HG03558 (cell line): ENCODE measurements at regions not wholly inside any gene's neighbourhood (a gene's known extent, or its start where the extent isn't known, plus 50 kb on each side); places are given as distances from the start of the nearest gene placed in this dataset.
"Not testable (repeated sequence)": the region's sequence is repeated elsewhere in the genome, so short reads cannot be mapped to it uniquely, and the experiment has no call there.

Source experiments
- ATAC-seq: cut with Tn5 transposase; IDR thresholded peaks from one replicate; pipeline ENCODE4 v1.9.1; 2021; ENCODE audit warnings: moderate number of reproducible peaks; ENCODE audit not compliant: unreplicated experiment; ENCODE audit errors: extremely low read depth

DNA sequence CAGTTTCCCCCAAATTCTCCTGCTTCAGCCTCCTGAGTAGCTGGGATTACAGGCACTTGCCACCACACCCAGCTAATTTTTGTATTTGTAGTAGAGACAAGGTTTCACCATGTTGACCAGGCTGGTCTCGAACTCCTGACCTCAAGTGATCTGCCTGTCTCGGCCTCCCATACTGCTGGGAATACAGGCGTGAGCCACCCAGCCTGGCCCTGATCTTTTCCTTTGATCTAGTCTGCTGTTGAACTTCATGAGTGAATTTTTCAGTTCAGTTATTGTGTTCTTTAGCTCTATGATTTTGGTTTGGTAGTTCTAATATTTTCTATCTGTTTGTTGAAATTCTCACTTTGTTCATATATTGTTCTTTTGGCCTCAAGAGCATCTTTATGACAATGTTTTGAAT is 83.4 kb upstream of the RAP2C start:
- not testable (repeated sequence) for ATAC-seq

DNA sequence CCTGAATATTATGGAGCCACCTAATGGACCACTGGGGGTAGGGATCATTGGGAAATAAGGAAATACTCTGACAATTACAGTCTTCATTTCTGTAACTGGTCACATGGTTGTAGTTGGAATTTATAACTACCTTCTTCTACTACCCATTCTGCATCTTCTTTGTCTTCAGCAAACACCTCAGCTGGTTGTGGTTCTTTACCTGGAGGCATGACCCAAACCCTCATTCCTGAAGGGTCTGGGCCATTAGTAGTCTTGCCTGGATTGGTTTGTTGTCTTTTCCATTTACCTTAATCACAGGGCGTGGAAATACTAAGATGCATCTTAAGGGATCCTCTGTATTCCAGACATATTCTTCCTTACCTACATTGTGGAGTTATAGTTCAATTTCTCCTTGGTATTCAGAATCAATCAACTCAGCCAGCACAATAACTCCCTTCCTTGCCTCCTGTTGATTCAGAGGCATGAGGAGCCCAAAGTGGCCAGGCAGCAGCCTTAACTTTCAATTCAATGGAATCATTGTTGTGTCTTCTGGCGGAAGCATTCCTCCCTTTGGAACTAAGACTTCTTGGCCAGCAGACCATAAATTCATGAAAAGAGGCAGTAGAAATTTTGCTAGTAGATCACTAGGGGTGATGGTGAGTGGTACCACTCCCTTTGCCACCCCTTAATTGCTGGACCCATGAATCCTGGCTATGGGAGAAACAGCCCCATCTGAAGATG is 75.7 kb upstream of the RAP2C start:
- ATAC-seq = no peak

DNA sequence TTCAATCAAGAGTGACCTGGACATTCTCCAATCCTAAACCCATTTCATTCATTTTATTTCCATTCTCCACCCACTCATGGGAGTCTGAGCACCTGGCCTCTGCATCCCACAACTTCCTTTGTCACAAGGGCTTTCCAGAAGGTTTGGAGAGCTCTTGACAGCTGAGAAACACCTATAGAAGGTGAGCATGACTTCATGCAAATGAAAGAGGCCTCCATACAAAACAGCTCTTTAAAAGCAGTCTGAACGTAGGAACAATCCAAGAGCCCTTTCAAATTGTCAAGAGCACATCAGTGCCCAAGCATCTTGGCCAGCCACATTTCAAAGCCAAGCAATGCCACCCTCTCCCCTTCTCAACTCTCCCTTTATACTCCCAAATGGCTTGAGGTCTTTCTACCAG is 74.9 kb upstream of the RAP2C start:
- ATAC-seq = no peak

DNA sequence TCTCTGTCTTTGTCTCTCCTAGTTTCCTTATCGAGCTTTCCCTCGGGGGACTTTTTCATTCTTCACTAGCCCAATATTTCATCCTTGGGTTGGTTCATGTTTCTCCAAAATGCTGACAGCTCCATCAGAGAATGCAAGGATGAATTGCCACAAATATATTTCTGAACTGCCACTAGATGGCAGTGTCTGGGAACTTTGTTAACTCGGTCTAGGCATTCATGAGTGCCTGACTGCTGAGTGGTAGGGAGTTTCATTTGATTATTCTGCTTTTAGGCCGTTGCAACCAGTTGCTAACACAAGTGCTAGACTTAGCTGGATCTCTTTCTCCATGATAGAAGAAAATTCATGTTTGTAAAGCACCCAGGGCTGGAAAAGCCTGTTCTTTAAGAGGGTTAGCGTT is 73.5 kb upstream of the RAP2C start:
- peak; percentile 43 for ATAC-seq

DNA sequence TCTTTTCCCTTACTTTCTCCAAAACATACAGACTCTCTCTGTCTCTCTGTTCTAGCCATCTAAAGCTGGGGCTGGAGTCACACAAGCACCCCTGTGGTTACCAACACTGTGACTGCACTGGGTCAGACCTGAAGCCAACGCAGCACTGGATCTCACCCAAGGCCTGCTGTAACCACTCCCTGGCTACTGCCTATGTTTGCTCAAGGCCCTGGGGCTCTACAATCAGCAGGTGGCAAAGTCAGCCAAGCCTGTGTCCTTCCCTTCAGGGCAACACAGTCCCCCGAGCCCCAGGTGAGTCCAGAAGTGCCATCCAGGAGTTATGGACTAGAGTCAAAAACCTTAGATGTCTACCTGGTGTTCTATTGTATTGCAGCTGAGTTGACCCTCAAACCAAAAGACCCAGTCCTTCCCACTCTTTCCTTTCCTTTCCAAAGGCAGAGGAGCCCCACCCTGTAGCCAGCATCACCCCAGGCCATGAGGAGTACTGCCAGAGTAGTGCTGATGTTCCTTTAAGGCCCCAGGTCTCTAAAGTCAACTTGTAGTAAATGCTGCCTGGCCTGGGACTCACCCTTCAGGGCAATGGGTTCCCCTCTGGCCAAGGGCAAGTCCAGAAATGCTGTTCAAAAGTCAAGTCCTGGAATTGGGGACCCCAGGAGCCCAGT is 58.8 kb upstream of the RAP2C start:
- no peak for ATAC-seq

DNA sequence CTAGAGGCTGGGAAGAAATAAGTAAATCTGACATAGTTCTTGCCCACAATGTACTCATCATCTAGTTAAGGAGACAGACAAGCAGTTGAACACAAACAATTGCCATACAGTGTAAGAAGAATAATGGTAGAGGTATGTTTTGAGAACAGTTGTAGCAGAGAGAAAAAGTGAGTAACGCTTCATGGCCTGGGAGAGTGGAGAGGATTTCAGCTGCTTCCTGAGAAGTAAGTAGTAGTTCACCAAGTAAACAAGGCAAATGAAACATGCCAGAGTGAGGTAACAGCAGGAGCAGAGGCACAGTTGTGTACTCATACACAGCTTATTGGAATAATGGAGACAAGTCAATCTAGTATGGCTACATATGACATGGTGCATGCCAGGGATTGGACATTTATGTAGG is 53.6 kb upstream of the RAP2C start:
- no peak for ATAC-seq

DNA sequence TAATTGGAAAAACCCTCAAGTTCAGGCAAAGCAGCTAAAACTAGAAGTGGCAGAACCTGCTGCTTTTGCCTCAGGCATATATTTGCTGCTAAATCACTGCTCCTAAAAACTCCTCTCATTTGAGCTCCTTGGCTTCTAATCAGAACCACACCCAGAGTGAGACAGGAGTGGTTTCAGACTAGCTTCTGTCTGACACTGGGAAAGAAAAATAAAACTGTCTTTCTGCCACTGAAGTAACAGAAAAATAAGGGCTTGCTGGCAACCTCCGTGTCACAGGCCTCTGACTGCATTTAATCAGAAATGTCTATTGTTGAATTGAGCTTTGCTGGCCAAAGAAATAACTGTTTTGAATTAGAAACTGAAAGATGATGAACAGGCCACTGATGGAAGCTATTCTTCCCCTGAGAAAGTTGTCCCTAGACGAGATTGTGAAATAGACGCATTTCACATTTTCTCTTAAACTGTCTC is 52.1 kb upstream of the RAP2C start:
- ATAC-seq = no peak

DNA sequence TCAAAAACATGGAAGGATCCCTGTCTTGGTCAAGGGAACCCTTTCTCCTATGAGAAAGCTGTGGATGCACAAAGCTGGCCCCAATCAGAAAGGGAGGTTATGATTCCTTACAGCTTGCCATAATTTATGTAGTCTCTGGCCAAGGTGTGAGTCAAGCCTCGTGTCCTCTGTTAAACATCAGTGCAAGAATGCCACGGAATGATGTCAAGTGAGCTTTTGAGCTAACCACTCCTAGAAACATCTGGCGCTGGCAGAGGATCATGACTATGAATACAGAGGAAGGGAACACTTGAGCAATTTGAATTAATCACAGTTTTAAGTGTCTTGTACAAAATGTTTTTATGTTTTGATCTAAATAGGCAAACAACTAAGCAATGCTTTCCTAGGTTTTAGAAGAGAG is 51.5 kb upstream of the RAP2C start:
- no peak for ATAC-seq

DNA sequence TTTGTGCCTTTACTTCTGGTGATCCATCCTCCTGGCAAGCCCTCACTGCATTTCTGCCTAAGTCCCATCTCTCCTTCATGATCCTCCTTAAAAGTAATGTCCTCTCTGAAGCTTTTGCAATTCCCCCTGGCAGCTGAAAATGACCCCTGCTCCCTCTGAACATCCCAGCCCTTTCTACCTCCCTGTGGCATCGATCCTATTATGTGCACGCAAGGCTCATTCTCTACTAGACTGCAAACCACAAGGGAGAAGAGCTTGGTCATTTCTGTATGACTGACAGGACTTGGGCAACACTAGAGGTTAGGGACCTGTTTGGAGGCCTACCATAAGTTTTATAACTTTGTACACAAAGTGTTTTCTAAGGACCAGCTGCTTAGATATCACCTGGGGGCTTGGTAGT is 50.8 kb upstream of the RAP2C start:
- ATAC-seq = no peak
